ENCODE measurements at regions not wholly inside any gene's neighbourhood (a gene's known extent, or its start where the extent isn't known, plus 50 kb on each side); places are given as distances from the start of the nearest gene placed in this dataset.

- TF ChIP-seq, protein P1, sequence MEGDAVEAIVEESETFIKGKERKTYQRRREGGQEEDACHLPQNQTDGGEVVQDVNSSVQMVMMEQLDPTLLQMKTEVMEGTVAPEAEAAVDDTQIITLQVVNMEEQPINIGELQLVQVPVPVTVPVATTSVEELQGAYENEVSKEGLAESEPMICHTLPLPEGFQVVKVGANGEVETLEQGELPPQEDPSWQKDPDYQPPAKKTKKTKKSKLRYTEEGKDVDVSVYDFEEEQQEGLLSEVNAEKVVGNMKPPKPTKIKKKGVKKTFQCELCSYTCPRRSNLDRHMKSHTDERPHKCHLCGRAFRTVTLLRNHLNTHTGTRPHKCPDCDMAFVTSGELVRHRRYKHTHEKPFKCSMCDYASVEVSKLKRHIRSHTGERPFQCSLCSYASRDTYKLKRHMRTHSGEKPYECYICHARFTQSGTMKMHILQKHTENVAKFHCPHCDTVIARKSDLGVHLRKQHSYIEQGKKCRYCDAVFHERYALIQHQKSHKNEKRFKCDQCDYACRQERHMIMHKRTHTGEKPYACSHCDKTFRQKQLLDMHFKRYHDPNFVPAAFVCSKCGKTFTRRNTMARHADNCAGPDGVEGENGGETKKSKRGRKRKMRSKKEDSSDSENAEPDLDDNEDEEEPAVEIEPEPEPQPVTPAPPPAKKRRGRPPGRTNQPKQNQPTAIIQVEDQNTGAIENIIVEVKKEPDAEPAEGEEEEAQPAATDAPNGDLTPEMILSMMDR (conservative IDR thresholded peaks at IDR 0.05; ENCODE audit: low read depth, low read length) = no peak
- no peak overlapping the region for H3K4me3 ChIP-seq (ENCODE audit: low read length)
- no peak for DNase-seq (ENCODE audit: low read depth)
These were observed 278.9 kb downstream of the ZNF536 start for GRCh38 chr19:30651066-30651465.

- no peak for DNase-seq (ENCODE audit: low read depth)
- TF ChIP-seq, protein P1 (conservative IDR thresholded peaks at IDR 0.05; ENCODE audit: low read depth, low read length) = peak; percentile 89
- no peak overlapping the region for H3K4me3 ChIP-seq (ENCODE audit: low read length)
These were observed 277.9 kb downstream of the ZNF536 start for GRCh38 chr19:30649934-30650614.

GRCh38 chr19:30648866-30649862 lies 277.0 kb downstream of the ZNF536 start:
- TF ChIP-seq, protein P1 (conservative IDR thresholded peaks at IDR 0.05; ENCODE audit: low read depth, low read length) = no peak
- no peak for DNase-seq (ENCODE audit: low read depth)
- no peak overlapping the region for H3K4me3 ChIP-seq (ENCODE audit: low read length)

DNA sequence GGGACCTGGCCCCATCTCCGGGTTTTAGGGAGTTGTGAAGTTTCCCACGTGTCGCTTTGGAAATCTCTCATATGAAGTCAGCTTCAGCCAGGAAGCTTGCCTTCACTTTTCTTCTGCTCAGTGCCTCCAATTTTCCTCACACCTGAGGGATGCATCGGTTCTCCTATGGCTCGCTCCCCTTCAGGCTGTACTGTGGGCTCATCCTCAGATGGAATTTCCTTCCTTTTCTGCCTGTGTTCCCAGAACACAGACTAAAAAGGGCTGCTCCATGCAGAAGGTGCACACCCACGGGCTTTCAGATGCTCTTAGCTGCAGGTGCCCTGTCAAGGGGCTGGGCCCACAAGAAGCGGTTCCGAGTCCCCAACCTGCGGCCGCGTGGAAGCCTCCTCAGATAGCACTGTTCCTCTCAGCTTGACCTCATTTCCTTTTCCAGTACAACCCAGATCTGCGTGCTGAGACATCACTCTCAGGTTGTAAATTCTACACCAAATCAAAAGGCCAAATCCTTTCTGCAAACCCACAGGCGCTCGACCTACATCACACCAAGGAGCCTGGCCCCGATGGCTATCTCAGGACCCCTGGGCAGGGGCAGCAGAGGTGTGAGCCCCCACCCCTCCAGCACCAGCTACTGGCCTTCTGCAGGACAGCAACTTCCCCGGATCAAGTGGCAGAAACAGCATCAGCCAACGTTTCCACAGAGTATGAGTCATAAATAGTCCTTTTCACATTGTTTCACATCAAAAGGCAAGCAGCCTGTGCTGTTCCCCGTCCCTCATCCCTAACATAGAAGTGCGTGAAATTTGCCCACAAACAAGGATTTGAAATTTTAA lies 275.9 kb downstream of the ZNF536 start:
- H3K4me3 ChIP-seq (ENCODE audit: low read length) = no peak overlapping the region
- no peak for DNase-seq (ENCODE audit: low read depth)
- TF ChIP-seq, protein P1 (conservative IDR thresholded peaks at IDR 0.05; ENCODE audit: low read depth, low read length) = peak; percentile 30

DNA sequence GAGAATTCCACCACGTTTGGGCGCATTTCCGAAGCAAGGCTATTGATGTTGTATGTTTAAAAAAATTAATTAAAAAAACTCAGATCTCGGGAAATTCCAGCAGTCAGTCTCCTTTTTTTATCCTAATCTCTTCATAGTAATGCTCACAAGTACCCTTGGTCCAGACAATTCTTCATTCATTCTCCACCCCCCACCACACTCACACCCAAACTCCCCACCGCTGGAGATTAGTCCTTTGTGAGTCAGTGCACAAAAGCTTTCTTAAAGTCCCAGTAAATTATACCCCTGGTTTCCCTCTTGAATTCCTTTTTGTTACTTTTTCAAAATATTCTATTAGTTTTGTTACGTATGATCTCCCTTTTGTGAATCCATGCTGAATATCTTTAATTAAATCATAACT lies 274.6 kb downstream of the ZNF536 start:
- no peak overlapping the region for H3K4me3 ChIP-seq (ENCODE audit: low read length)
- TF ChIP-seq, protein P1 (conservative IDR thresholded peaks at IDR 0.05; ENCODE audit: low read depth, low read length) = no peak
- peak; percentile 34 for DNase-seq (ENCODE audit: low read depth)

GRCh38 chr19:30645946-30646577 lies 273.9 kb downstream of the ZNF536 start:
- H3K4me3 ChIP-seq (ENCODE audit: low read length) = no peak overlapping the region
- TF ChIP-seq, protein P1 (conservative IDR thresholded peaks at IDR 0.05; ENCODE audit: low read depth, low read length) = no peak
- no peak for DNase-seq (ENCODE audit: low read depth)
